Small intestine (tissue), 7 donors: ENCODE measurements at regions not wholly inside any gene's neighbourhood (a gene's known extent, or its start where the extent isn't known, plus 50 kb on each side); places are given as distances from the start of the nearest gene placed in this dataset.

Experiments used
- DNase-seq, 2 donors: peaks; one replicate each; pipeline versions ENCODE4 v3.0.0 to v3.0.0-alpha.2; 2013
- FAIRE-seq: peaks from 2 replicates; lab custom pipeline; 2012; peaks lifted over from hg19 to GRCh38; lab: Jason Lieb, UNC
- H3K27ac ChIP-seq, 3 donors: one replicate each; pipeline ENCODE4 v1.5.1; 2013; ENCODE audit warnings: low read length in 2 of 3, mild to moderate bottlenecking in 2 of 3, control low read depth in 1 of 3, inconsistent platforms in 1 of 3, low read depth in 1 of 3, moderate library complexity in 1 of 3
- H3K27me3 ChIP-seq, 3 donors: one replicate each; pipeline ENCODE4 v1.6.1; 2013; ENCODE audit warnings: low read length in 3 of 3, inconsistent platforms in 1 of 3; ENCODE audit not compliant: control insufficient read depth in 3 of 3, insufficient read depth in 3 of 3
- H3K36me3 ChIP-seq, 3 donors: one replicate each; pipeline ENCODE4 v1.6.1; 2013; ENCODE audit warnings: low read length in 3 of 3, inconsistent platforms in 1 of 3, low read depth in 1 of 3, mild to moderate bottlenecking in 1 of 3, moderate library complexity in 1 of 3; ENCODE audit not compliant: control insufficient read depth in 3 of 3, insufficient read depth in 2 of 3
- H3K4me1 ChIP-seq, 3 donors: one replicate each; pipeline ENCODE4 v1.6.1; 2013; ENCODE audit warnings: low read length in 2 of 3, inconsistent platforms in 1 of 3, low read depth in 1 of 3, mild to moderate bottlenecking in 1 of 3, moderate library complexity in 1 of 3; ENCODE audit not compliant: control insufficient read depth in 3 of 3, insufficient read depth in 2 of 3
- H3K4me3 ChIP-seq, 3 donors: one replicate each; pipeline ENCODE4 v1.5.1; 2013; ENCODE audit warnings: low read length in 3 of 3, control low read depth in 1 of 3, inconsistent platforms in 1 of 3, low read depth in 1 of 3, mild to moderate bottlenecking in 1 of 3, moderate library complexity in 1 of 3
- H3K9me3 ChIP-seq, 2 donors: one replicate each; pipeline ENCODE4 v1.6.1; 2013; ENCODE audit warnings: low read depth in 1 of 2, low read length in 1 of 2; ENCODE audit not compliant: control insufficient read depth in 2 of 2, insufficient read depth in 1 of 2
- WGBS, 3 donors: extraction: QIAGEN DNeasy Blood & Tissue Kit; methylation state at CpG; one replicate each; pipeline ENCODE4 v1.1.7; 2013; 5-methylcytosine and 5-hydroxymethylcytosine counted together
- donor health status: healthy with polysubstance abuse.
- donor health status: control.
- donor health status: control.
- donor health status: Bipolar disorder and iron deficiency.
- donor health status: healthy.

- no peak for DNase-seq
- Histone ChIP-seq H3K27me3 (no peaks in the 10 kb centered on the region), H3K4me1 (no peaks in the 10 kb centered on the region), H3K36me3 (no peaks in the 10 kb centered on the region), H3K4me3 (no peak overlapping the region), H3K9me3 (peaks cover 0 to 2% of the 10 kb centered on the region in 2 donors), H3K27ac (no peak overlapping the region)
- no peak for FAIRE-seq
- 45 to 55% (median 55%) methylated on average over 1 of the region's 1 CpG for WGBS, 3 donors
These were observed 267.4 kb upstream of the NRXN1 start for GRCh38 chr2:51299370-51299769.

GRCh38 chr2:51297488-51297887 lies 265.6 kb upstream of the NRXN1 start:
- no peaks in the 10 kb centered on the region for H3K4me1 ChIP-seq
- DNase-seq (no peak), FAIRE-seq (no peak)
- H3K36me3 ChIP-seq = no peaks in the 10 kb centered on the region
- H3K27ac ChIP-seq = no peak overlapping the region
- peaks cover 0 to 2% of the 10 kb centered on the region in 2 donors for H3K9me3 ChIP-seq
- no peaks in the 10 kb centered on the region for H3K27me3 ChIP-seq
- 59 to 83% (median 74%) methylated on average over 1 of the region's 1 CpG for WGBS, 3 donors
- no peak overlapping the region for H3K4me3 ChIP-seq

- DNase-seq (no peak), FAIRE-seq (no peak)
- 56 to 66% (median 57%) methylated on average over 5 of the region's 5 CpGs for WGBS, 3 donors
- Histone ChIP-seq H3K27me3 (no peaks in the 10 kb centered on the region), H3K4me3 (no peak overlapping the region), H3K4me1 (no peaks in the 10 kb centered on the region), H3K9me3 (no peaks in the 10 kb centered on the region), H3K27ac (no peak overlapping the region), H3K36me3 (no peaks in the 10 kb centered on the region)
These were observed 261.8 kb upstream of the NRXN1 start for GRCh38 chr2:51293566-51294200.

- H3K9me3 ChIP-seq = no peaks in the 10 kb centered on the region
- no peak overlapping the region for H3K27ac ChIP-seq
- H3K4me3 ChIP-seq = no peak overlapping the region
- no peak for DNase-seq
- H3K4me1 ChIP-seq = no peaks in the 10 kb centered on the region
- 51 to 65% (median 51%) methylated on average over 5 of the region's 5 CpGs for WGBS, 3 donors
- H3K27me3 ChIP-seq = no peaks in the 10 kb centered on the region
- H3K36me3 ChIP-seq = no peaks in the 10 kb centered on the region
- no peak for FAIRE-seq
These were observed 260.0 kb upstream of the NRXN1 start for GRCh38 chr2:51291762-51292551.

- no peak for FAIRE-seq
These were observed 258.8 kb upstream of the NRXN1 start for GRCh38 chr2:51290725-51291124.

GRCh38 chr2:51289045-51289444 lies 257.1 kb upstream of the NRXN1 start:
- 24 to 53% (median 47%) methylated on average over 1 of the region's 1 CpG for WGBS, 3 donors

More at GRCh38 chr2:51290725-51291124, 258.8 kb upstream of the NRXN1 start:
- no peak for DNase-seq
- Histone ChIP-seq H3K9me3 (no peaks in the 10 kb centered on the region), H3K27ac (no peak overlapping the region), H3K4me3 (no peak overlapping the region), H3K4me1 (no peaks in the 10 kb centered on the region), H3K36me3 (no peaks in the 10 kb centered on the region), H3K27me3 (no peaks in the 10 kb centered on the region)
- WGBS, 3 donors = 66 to 80% (median 67%) methylated on average over 2 of the region's 2 CpGs

GRCh38 chr2:51268191-51268590 lies 236.3 kb upstream of the NRXN1 start:
- Histone ChIP-seq H3K27ac (no peak overlapping the region), H3K4me3 (no peak overlapping the region), H3K36me3 (no peaks in the 10 kb centered on the region), H3K4me1 (no peaks in the 10 kb centered on the region), H3K9me3 (no peaks in the 10 kb centered on the region), H3K27me3 (no peaks in the 10 kb centered on the region)
- FAIRE-seq (no peak), DNase-seq (no peak)
- 65 to 71% (median 69%) methylated on average over 1 of the region's 1 CpG for WGBS, 3 donors

More at GRCh38 chr2:51289045-51289444, 257.1 kb upstream of the NRXN1 start:
- Histone ChIP-seq H3K4me1 (no peaks in the 10 kb centered on the region), H3K27ac (no peak overlapping the region), H3K27me3 (no peaks in the 10 kb centered on the region), H3K4me3 (no peak overlapping the region), H3K9me3 (no peaks in the 10 kb centered on the region), H3K36me3 (no peaks in the 10 kb centered on the region)
- FAIRE-seq = no peak
- DNase-seq = no peak

GRCh38 chr2:51265539-51265938 lies 233.6 kb upstream of the NRXN1 start:
- Histone ChIP-seq H3K9me3 (no peaks in the 10 kb centered on the region), H3K4me3 (no peak overlapping the region), H3K4me1 (no peaks in the 10 kb centered on the region), H3K36me3 (no peaks in the 10 kb centered on the region), H3K27me3 (no peaks in the 10 kb centered on the region), H3K27ac (no peak overlapping the region)
- FAIRE-seq (no peak), DNase-seq (no peak)
- WGBS, 3 donors = 72 to 87% (median 79%) methylated on average over 2 of the region's 2 CpGs
